ENCODE measurements at regions not wholly inside any gene's neighbourhood (a gene's known extent, or its start where the extent isn't known, plus 50 kb on each side); places are given as distances from the start of the nearest gene placed in this dataset.

- DNase-seq (ENCODE audit: low read depth in 2 of 3, low spot score in 1 of 3), result no peak
Measured at GRCh38 chr5:5650949-5651348, 228.5 kb downstream of the ICE1 start.

GRCh38 chr5:5650242-5650641 is 227.8 kb downstream of the ICE1 start:
- no peak for DNase-seq (ENCODE audit: low read depth in 2 of 3, low spot score in 1 of 3)

GRCh38 chr5:5649641-5650040 is 227.2 kb downstream of the ICE1 start:
- DNase-seq (ENCODE audit: low read depth in 2 of 3, low spot score in 1 of 3), result no peak

DNA sequence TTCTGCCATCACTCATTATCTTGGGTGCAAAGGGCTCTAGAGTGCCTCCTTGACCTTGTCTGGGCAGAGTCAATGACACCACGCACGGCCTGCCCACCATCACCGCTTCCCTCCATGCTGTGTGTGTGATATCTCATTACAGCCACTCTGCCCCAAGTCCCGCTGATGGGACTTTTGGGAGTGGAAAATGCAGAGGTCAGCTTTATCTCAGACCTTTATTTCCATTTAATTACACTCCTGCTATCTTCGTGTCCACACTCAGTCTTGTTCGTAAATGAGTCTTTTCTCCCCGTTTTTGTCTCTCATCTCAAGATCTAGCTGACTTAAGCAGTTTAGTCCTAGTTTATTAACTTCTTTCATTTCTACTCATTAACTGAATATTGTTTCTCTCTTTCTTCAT is 226.2 kb downstream of the ICE1 start:
- no peak for DNase-seq (ENCODE audit: low read depth in 2 of 3, low spot score in 1 of 3)

- DNase-seq (ENCODE audit: low read depth in 2 of 3, low spot score in 1 of 3), result no peak
Measured at GRCh38 chr5:5645891-5646290, 223.4 kb downstream of the ICE1 start.

GRCh38 chr5:5645198-5645597 is 222.7 kb downstream of the ICE1 start:
- no peak for DNase-seq (ENCODE audit: low read depth in 2 of 3, low spot score in 1 of 3)

- no peak for DNase-seq (ENCODE audit: low read depth in 2 of 3, low spot score in 1 of 3)
Measured at GRCh38 chr5:5644249-5644648, 221.8 kb downstream of the ICE1 start.

DNA sequence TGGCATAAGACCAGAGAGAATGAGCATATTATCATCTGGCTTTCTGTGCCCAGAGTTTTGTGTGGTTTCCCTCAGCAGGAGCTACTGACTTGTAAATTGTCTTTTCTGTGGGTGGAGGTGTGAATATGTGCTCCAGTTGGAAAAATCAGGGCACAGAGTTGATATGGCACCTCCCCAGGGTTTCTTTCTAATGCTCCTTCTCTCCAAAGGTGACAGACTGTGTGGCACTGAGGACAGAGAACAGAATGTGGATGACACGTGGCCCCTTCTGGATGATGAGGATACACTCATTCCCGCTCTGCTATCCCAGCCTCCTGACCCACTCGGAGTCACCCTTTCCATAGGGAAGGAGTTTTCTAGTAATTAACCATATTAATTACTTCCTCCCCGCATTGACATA is 221.0 kb downstream of the ICE1 start:
- DNase-seq (ENCODE audit: low read depth in 2 of 3, low spot score in 1 of 3), result no peak

- no peak for DNase-seq (ENCODE audit: low read depth in 2 of 3, low spot score in 1 of 3)
Measured at GRCh38 chr5:5638211-5638610, 215.7 kb downstream of the ICE1 start.

DNA sequence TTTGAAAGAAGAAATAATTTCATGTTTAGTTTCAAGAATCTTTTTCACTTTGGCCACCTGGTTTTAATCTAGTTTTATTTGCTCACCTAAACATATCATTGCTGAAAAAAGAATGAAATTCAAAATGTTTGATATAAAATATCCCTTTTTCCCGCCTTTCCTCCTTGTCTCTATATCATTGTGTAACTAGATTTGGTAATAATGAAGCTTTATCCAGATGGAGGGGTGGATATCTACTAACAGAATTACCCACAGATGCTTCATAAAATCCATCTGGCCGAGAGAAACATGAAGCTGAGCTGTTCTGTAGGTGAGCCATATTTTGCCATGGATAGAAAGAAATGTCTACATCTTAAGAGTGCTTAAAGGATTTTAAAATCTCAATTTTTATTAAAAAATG is 214.7 kb downstream of the ICE1 start:
- DNase-seq (ENCODE audit: low read depth in 2 of 3, low spot score in 1 of 3), result no peak

GRCh38 chr5:5634817-5635216 is 212.3 kb downstream of the ICE1 start:
- DNase-seq (ENCODE audit: low read depth in 2 of 3, low spot score in 1 of 3), result no peak

- DNase-seq (ENCODE audit: low read depth in 2 of 3, low spot score in 1 of 3), result no peak
Measured at GRCh38 chr5:5633579-5633978, 211.1 kb downstream of the ICE1 start.

DNA sequence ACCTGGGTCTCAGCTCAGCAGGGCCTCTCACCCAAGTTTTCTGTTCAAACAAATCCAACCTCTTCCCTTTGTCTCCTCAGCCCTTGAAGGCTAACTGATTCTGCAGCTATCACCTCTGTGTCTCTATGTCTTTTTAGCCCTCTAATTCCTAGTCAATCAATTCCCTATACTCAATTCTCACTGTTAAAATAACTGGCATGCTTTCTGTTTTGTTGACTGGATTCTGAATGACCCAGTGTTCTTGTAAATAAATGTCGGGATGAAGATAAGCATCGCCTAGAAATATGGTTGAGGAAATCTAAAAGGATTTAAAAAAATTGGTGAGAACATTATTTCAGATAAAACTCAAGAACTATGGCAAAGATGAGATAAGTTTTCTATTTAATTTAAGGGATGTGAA is 210.2 kb downstream of the ICE1 start:
- DNase-seq (ENCODE audit: low read depth in 2 of 3, low spot score in 1 of 3), result no peak

DNA sequence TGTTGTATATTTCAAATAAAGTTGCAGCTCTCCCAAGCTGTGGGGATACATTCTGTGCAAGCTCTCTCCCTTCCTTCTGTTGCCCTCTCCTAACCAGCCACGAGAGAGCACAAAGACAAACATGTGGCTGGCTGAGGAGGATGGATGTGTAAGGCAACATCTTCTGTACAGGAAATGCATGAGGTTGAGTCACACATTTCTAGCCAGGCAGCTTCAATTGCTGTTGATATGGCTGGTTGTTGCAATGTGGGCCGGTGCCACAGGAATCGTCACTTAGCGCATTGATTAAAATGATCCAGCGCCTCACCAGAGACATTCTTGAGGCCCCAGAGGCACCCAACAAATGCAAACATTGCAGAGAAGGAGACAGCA is 207.1 kb downstream of the ICE1 start:
- no peak for DNase-seq (ENCODE audit: low read depth in 2 of 3, low spot score in 1 of 3)

- DNase-seq (ENCODE audit: low read depth in 2 of 3, low spot score in 1 of 3), result no peak
Measured at GRCh38 chr5:5628866-5629606, 206.6 kb downstream of the ICE1 start.

DNA sequence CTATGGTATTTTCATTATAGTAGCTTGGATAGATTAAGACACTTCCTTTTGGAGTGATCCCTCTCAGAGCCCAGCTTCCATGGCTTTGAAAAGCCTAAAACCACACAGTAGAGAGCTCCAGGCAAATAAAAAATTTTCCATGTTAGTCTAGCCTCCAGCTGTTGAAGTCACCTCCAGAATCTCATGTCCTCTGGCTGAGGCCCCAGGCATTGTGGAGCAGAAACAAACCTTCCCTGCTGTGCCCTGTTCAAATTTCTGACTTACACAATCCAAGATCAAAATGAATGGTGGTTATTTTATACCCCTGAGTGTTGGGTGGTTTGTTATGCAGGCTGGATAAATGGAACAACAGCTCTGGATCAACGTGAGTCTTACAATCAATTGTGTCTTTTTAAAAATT is 203.9 kb downstream of the ICE1 start:
- DNase-seq (ENCODE audit: low read depth in 2 of 3, low spot score in 1 of 3), result no peak

DNA sequence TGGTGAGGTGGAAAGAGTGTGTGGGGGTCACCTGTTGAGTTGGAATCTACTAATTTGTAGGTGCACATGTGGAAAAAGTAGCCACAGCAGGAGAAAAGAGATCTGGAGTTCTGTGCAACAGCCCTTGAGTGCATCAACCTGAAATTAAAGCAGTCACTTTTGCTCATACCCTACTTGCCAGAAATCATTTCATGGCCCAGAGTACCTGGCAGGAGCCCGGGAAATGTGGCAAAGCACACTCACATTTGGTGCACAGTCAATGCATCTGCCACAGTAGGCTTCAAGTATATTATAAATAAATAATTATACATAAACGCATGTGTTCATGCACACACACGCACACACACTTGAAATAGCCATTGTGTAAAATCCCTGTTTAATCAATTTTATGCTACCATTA is 203.0 kb downstream of the ICE1 start:
- DNase-seq (ENCODE audit: low read depth in 2 of 3, low spot score in 1 of 3), result no peak

- no peak for DNase-seq (ENCODE audit: low read depth in 2 of 3, low spot score in 1 of 3)
Measured at GRCh38 chr5:5623397-5623796, 200.9 kb downstream of the ICE1 start.

GRCh38 chr5:5622806-5623205 is 200.3 kb downstream of the ICE1 start:
- DNase-seq (ENCODE audit: low read depth in 2 of 3, low spot score in 1 of 3), result no peak

DNA sequence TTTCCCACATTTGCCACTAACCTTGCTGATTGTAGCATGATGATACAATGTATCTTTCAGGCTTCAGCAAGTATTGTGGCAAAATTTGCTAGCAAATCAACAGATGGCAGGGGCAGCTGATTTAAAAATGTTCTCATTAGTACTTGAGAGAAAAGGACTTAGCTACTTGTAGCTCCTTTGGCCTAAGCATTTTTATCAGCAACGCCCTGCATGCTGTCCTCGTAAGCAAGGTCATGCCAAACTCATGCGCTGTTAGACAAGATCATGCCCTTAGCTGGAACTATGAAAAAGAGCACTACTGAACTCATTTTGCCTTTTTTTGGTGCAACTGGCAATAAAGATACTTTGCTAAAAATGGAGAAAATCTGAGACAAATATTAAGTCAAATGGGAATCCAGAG is 197.1 kb downstream of the ICE1 start:
- no peak for DNase-seq (ENCODE audit: low read depth in 2 of 3, low spot score in 1 of 3)

DNA sequence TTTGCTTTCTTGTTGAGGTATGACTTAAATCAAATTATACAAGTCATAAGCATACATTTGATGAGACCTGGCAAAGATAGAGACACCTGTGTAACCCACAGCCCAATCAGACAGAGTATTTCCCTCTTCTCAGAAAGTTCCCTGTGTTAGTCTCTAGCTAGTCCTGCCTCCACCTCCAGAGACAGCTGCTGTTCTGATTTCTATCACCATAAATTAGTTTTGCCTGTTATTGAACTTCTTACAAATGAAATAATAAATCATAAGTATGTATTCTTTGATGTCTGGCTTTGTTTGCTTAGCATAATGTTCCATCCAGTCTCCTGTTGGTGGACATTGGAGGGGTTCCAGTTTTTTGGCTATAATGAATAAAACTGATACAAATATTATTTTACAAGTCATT is 194.5 kb downstream of the ICE1 start:
- DNase-seq (ENCODE audit: low read depth in 2 of 3, low spot score in 1 of 3), result no peak

DNA sequence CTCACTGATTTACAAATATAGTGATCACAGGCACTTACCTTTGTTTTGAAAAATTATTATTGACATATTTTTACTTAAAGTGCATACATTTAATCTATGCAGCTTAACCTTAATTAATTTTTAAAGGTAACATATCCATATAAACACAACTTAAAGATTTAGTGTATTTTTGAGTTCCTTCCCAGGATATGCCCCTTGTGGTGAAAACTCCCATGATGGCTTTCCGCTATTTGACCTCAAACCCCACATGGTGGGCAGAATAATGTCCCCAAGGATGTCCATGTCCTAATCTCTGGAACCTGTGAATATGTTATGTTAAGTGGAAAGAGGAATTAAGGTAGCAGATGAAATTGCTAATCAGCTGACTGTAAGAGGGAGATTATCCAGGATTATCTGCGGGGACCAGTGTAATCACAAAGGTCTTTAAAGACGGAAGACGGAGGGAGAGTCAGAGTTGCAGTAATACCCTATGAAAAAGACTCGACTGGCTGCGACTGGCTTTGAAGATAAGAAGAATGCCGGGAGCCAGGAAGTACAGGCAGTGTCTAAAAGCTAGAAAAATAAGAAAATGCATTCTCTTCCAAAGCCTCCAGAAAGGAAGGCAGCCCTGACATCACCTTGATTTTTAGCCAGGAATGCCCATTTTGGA is 193.9 kb downstream of the ICE1 start:
- no peak for DNase-seq (ENCODE audit: low read depth in 2 of 3, low spot score in 1 of 3)

GRCh38 chr5:5615569-5615968 is 193.1 kb downstream of the ICE1 start:
- no peak for DNase-seq (ENCODE audit: low read depth in 2 of 3, low spot score in 1 of 3)

Measured in stimulated activated CD4-positive, alpha-beta T cell treated with anti-CD3 and anti-CD28 coated beads, Interleukin-12 subunit alpha, Interleukin-12 subunit beta, amount 100 ng/mL, for 48 hours (primary cell).